OCI-LY3 (cell line): ENCODE measurements at regions not wholly inside any gene's neighbourhood (a gene's known extent, or its start where the extent isn't known, plus 50 kb on each side); places are given as distances from the start of the nearest gene placed in this dataset.

Experiments used
- EZH2phosphoT487 ChIP-seq: fragments of 200-600 bp; shearing (Covaris generic); IDR thresholded peaks from 2 replicates; pipeline ENCODE4 v1.6.1; 2018; ENCODE audit warnings: antibody characterized with exemption, mixed run types, low read depth
- TF ChIP-seq, protein P1 (sequence below): fragments of 200-600, 300-600 bp; sonication (generic); IDR thresholded peaks from 2 replicates; pipeline ENCODE4 v1.5.1; 2014; ENCODE audit warnings: antibody characterized with exemption, low read length, low read depth

- TF ChIP-seq, protein P1, sequence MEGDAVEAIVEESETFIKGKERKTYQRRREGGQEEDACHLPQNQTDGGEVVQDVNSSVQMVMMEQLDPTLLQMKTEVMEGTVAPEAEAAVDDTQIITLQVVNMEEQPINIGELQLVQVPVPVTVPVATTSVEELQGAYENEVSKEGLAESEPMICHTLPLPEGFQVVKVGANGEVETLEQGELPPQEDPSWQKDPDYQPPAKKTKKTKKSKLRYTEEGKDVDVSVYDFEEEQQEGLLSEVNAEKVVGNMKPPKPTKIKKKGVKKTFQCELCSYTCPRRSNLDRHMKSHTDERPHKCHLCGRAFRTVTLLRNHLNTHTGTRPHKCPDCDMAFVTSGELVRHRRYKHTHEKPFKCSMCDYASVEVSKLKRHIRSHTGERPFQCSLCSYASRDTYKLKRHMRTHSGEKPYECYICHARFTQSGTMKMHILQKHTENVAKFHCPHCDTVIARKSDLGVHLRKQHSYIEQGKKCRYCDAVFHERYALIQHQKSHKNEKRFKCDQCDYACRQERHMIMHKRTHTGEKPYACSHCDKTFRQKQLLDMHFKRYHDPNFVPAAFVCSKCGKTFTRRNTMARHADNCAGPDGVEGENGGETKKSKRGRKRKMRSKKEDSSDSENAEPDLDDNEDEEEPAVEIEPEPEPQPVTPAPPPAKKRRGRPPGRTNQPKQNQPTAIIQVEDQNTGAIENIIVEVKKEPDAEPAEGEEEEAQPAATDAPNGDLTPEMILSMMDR = no peak
- no peak for TF ChIP-seq EZH2phosphoT487
Measured at GRCh38 chr20:7579888-7580287, 360.4 kb downstream of the HAO1 start.
